ENCODE measurements at regions not wholly inside any gene's neighbourhood (a gene's known extent, or its start where the extent isn't known, plus 50 kb on each side); places are given as distances from the start of the nearest gene placed in this dataset.

- no peak overlapping the region for H3K4me3 ChIP-seq (ENCODE audit: low read depth, low read length)
- no peak for DNase-seq (ENCODE audit: low read depth)
- TF ChIP-seq CTCF (IDR thresholded peaks at IDR 0.05; ENCODE audit: insufficient read depth, low read depth, low read length, missing control alignments) = no peak
Observed at GRCh38 chr9:113785334-113785733, 90.8 kb upstream of the ZNF618 start.

GRCh38 chr9:113786071-113786470 lies 90.0 kb upstream of the ZNF618 start:
- no peak for DNase-seq (ENCODE audit: low read depth)
- no peak for TF ChIP-seq CTCF (IDR thresholded peaks at IDR 0.05; ENCODE audit: insufficient read depth, low read depth, low read length, missing control alignments)
- H3K4me3 ChIP-seq (ENCODE audit: low read depth, low read length) = no peak overlapping the region

- H3K4me3 ChIP-seq (ENCODE audit: low read depth, low read length) = no peak overlapping the region
- DNase-seq (ENCODE audit: low read depth) = no peak
- no peak for TF ChIP-seq CTCF (IDR thresholded peaks at IDR 0.05; ENCODE audit: insufficient read depth, low read depth, low read length, missing control alignments)
Observed at GRCh38 chr9:113787871-113788270, 88.2 kb upstream of the ZNF618 start.

- TF ChIP-seq CTCF (IDR thresholded peaks at IDR 0.05; ENCODE audit: insufficient read depth, low read depth, low read length, missing control alignments) = no peak
- no peak for DNase-seq (ENCODE audit: low read depth)
- no peak overlapping the region for H3K4me3 ChIP-seq (ENCODE audit: low read depth, low read length)
Observed at GRCh38 chr9:113788616-113789330, 87.3 kb upstream of the ZNF618 start.

GRCh38 chr9:113790093-113790492 lies 86.0 kb upstream of the ZNF618 start:
- no peak for TF ChIP-seq CTCF (IDR thresholded peaks at IDR 0.05; ENCODE audit: insufficient read depth, low read depth, low read length, missing control alignments)
- no peak overlapping the region for H3K4me3 ChIP-seq (ENCODE audit: low read depth, low read length)
- no peak for DNase-seq (ENCODE audit: low read depth)

GRCh38 chr9:113793558-113793957 lies 82.6 kb upstream of the ZNF618 start:
- TF ChIP-seq CTCF (IDR thresholded peaks at IDR 0.05; ENCODE audit: insufficient read depth, low read depth, low read length, missing control alignments) = no peak
- no peak for DNase-seq (ENCODE audit: low read depth)

GRCh38 chr9:113794721-113795120 lies 81.4 kb upstream of the ZNF618 start:
- DNase-seq (ENCODE audit: low read depth) = no peak
- H3K4me3 ChIP-seq (ENCODE audit: low read depth, low read length) = no peak overlapping the region
- TF ChIP-seq CTCF (IDR thresholded peaks at IDR 0.05; ENCODE audit: insufficient read depth, low read depth, low read length, missing control alignments) = no peak

More at GRCh38 chr9:113793558-113793957, 82.6 kb upstream of the ZNF618 start:
- no peak overlapping the region for H3K4me3 ChIP-seq (ENCODE audit: low read depth, low read length)

Data from GM12865 (cell line).